GM23338 (cell line): ENCODE measurements at regions not wholly inside any gene's neighbourhood (a gene's known extent, or its start where the extent isn't known, plus 50 kb on each side); places are given as distances from the start of the nearest gene placed in this dataset.

Source experiments
- ATAC-seq: fragments of 200-7000 bp; cut with Tn5 transposase; 3 replicates; pipeline ENCODE4 v1.9.1; 2020
- DNase-seq: peaks from one replicate; pipeline ENCODE4 v3.0.0-alpha.2; 2015; ENCODE audit warnings: low spot score
- H2AFZ ChIP-seq: fragments of 200-600 bp; sonication (generic); 2 replicates; pipeline ENCODE4 v1.8.0; 2016; ENCODE audit warnings: antibody characterized with exemption, mild to moderate bottlenecking, moderate library complexity
- H3F3A ChIP-seq: fragments of 200-600 bp; sonication (generic); replicated peaks from 2 replicates; pipeline ENCODE4 v1.8.0; 2017; ENCODE audit warnings: antibody characterized with exemption, mixed run types, low read depth
- H3K27ac ChIP-seq: fragments of 200-600 bp; sonication (generic); 2 replicates; pipeline ENCODE4 v1.6.1; 2016; ENCODE audit warnings: low read depth
- H3K27me3 ChIP-seq: fragments of 200-600 bp; sonication (generic); 2 replicates; pipeline ENCODE4 v1.8.0; 2016; ENCODE audit warnings: mild to moderate bottlenecking, mixed run types, moderate library complexity; ENCODE audit not compliant: insufficient read depth
- H3K36me3 ChIP-seq: fragments of 200-600 bp; sonication (generic); 2 replicates; pipeline ENCODE4 v1.8.0; 2016; ENCODE audit warnings: mild to moderate bottlenecking; ENCODE audit not compliant: insufficient read depth
- H3K4me1 ChIP-seq: fragments of 200-600 bp; sonication (generic); 2 replicates; pipeline ENCODE4 v1.8.0; 2016; ENCODE audit warnings: mild to moderate bottlenecking, moderate library complexity; ENCODE audit not compliant: insufficient read depth
- H3K4me2 ChIP-seq: fragments of 200-600 bp; sonication (generic); 2 replicates; pipeline ENCODE4 v1.7.1; 2017; ENCODE audit warnings: mixed run types
- H3K4me3 ChIP-seq: fragments of 200-600 bp; sonication (generic); 2 replicates; pipeline ENCODE4 v1.6.1; 2016; ENCODE audit warnings: mixed run types
- H3K79me2 ChIP-seq: fragments of 200-600 bp; sonication (generic); replicated peaks from 2 replicates; pipeline ENCODE4 v1.8.0; 2017; ENCODE audit warnings: mild to moderate bottlenecking; ENCODE audit not compliant: insufficient read depth
- H3K9me2 ChIP-seq: fragments of 200-600 bp; sonication (generic); 2 replicates; pipeline ENCODE4 v1.8.0; 2017; ENCODE audit not compliant: insufficient read depth
- H4K20me1 ChIP-seq: fragments of 200-600 bp; sonication (generic); replicated peaks from 2 replicates; pipeline ENCODE4 v1.8.0; 2017; ENCODE audit warnings: mild to moderate bottlenecking; ENCODE audit not compliant: insufficient read depth
- H3K27ac Mint-ChIP-seq: 2 replicates; pipeline ENCODE4 v1.8.0; 2020; ENCODE audit warnings: inconsistent platforms, mild to moderate bottlenecking, moderate library complexity, mixed read lengths
- H3K27me3 Mint-ChIP-seq: 3 replicates; pipeline ENCODE4 v1.8.0; 2022; ENCODE audit warnings: low read depth, mild to moderate bottlenecking, moderate library complexity, mixed read lengths, inconsistent platforms; ENCODE audit not compliant: insufficient read depth, poor library complexity
- H3K36me3 Mint-ChIP-seq: 3 replicates; pipeline ENCODE4 v1.8.0; 2021; ENCODE audit warnings: low read depth, mild to moderate bottlenecking, inconsistent platforms, moderate library complexity, mixed read lengths
- H3K4me1 Mint-ChIP-seq: 3 replicates; pipeline ENCODE4 v1.8.0; 2020; ENCODE audit warnings: mild to moderate bottlenecking, inconsistent platforms, mixed read lengths
- H3K4me3 Mint-ChIP-seq: 3 replicates; pipeline ENCODE4 v1.8.0; 2021; ENCODE audit warnings: moderate library complexity, mild to moderate bottlenecking, inconsistent platforms, mixed read lengths
- H3K9me3 Mint-ChIP-seq: 3 replicates; pipeline ENCODE4 v1.8.0; 2020; ENCODE audit warnings: moderate library complexity, mild to moderate bottlenecking, inconsistent platforms, mixed read lengths
- CREB1 ChIP-seq: fragments of 250-450 bp; sonication (Bioruptor Pico); IDR thresholded peaks from 2 replicates; pipeline ENCODE4 v1.5.0; 2020; ENCODE audit warnings: low read depth, mild to moderate bottlenecking, moderate library complexity
- EZH2phosphoT487 ChIP-seq: fragments of 200-600 bp; sonication (generic); IDR thresholded peaks from one replicate; pipeline ENCODE4 v1.8.1; 2018; ENCODE audit warnings: antibody characterized with exemption; ENCODE audit not compliant: unreplicated experiment
- JUNB ChIP-seq: IDR thresholded peaks from one replicate; pipeline ENCODE4 v1.6.1; 2016; ENCODE audit warnings: antibody characterized with exemption; ENCODE audit not compliant: unreplicated experiment
- NANOG ChIP-seq: IDR thresholded peaks from 2 replicates; pipeline ENCODE4 v1.6.1; 2016; ENCODE audit warnings: antibody characterized with exemption, borderline replicate concordance
- POLR2AphosphoS5 ChIP-seq: IDR thresholded peaks from 2 replicates; pipeline ENCODE4 v1.6.1; 2016; ENCODE audit warnings: antibody characterized with exemption, low read depth
- ZNF331 ChIP-seq: fragments of 250-450 bp; sonication (Bioruptor Pico); IDR thresholded peaks from 2 replicates; pipeline ENCODE4 v1.5.0; 2020; ENCODE audit warnings: low read depth, mild to moderate bottlenecking, moderate library complexity
- TF ChIP-seq, protein P1 (sequence below): fragments of 250-450 bp; sonication (Bioruptor Pico); IDR thresholded peaks from 2 replicates; pipeline ENCODE4 v1.5.0; 2020; ENCODE audit warnings: mild to moderate bottlenecking, moderate library complexity

DNA sequence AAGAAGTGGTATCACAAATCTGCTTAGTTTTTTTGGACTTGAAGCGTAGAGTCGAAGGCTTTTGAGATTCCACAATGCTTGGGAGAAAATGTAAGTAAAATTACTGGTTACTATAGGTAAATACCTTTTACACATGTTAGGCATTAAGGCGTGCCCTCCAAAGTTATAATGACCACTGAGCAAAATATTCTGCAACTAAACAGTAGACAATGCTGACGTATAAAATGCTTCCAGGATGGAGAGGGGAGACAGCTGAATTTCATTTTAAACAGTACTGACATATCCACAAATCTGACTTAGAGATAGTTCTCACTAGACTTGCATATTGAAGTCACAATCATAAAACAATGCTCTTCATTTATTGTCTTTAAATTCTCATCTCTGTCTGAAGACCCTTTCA is 144.5 kb upstream of the DCN start:
- Histone ChIP-seq H3K36me3 (no peaks in the 10 kb centered on the region), H3K9me2 (no peaks in the 10 kb centered on the region), H3K4me2 (no peak overlapping the region), H3K4me3 (no peak overlapping the region), H3K27ac (no peak overlapping the region), H3K27me3 (no peaks in the 10 kb centered on the region), H3K79me2 (no peaks in the 10 kb centered on the region), H3F3A (no peaks in the 10 kb centered on the region), H2AFZ (no peak overlapping the region), H4K20me1 (no peaks in the 10 kb centered on the region), H3K4me1 (no peaks in the 10 kb centered on the region)
- DNase-seq: no peak
- no peak for ATAC-seq
- H3K27ac Mint-ChIP-seq: no peak overlapping the region
- H3K4me3 Mint-ChIP-seq: no peak overlapping the region
- H3K36me3 Mint-ChIP-seq: no peaks in the 10 kb centered on the region
- H3K27me3 Mint-ChIP-seq: no peaks in the 10 kb centered on the region
- H3K4me1 Mint-ChIP-seq: no peaks in the 10 kb centered on the region
- no peak for TF ChIP-seq ZNF331 (CRISPR knock-in tag)
- no peak for TF ChIP-seq CREB1 (CRISPR knock-in tag)
- no peak for TF ChIP-seq NANOG
- TF ChIP-seq JUNB: no peak
- no peak for TF ChIP-seq POLR2AphosphoS5
- TF ChIP-seq, protein P1, sequence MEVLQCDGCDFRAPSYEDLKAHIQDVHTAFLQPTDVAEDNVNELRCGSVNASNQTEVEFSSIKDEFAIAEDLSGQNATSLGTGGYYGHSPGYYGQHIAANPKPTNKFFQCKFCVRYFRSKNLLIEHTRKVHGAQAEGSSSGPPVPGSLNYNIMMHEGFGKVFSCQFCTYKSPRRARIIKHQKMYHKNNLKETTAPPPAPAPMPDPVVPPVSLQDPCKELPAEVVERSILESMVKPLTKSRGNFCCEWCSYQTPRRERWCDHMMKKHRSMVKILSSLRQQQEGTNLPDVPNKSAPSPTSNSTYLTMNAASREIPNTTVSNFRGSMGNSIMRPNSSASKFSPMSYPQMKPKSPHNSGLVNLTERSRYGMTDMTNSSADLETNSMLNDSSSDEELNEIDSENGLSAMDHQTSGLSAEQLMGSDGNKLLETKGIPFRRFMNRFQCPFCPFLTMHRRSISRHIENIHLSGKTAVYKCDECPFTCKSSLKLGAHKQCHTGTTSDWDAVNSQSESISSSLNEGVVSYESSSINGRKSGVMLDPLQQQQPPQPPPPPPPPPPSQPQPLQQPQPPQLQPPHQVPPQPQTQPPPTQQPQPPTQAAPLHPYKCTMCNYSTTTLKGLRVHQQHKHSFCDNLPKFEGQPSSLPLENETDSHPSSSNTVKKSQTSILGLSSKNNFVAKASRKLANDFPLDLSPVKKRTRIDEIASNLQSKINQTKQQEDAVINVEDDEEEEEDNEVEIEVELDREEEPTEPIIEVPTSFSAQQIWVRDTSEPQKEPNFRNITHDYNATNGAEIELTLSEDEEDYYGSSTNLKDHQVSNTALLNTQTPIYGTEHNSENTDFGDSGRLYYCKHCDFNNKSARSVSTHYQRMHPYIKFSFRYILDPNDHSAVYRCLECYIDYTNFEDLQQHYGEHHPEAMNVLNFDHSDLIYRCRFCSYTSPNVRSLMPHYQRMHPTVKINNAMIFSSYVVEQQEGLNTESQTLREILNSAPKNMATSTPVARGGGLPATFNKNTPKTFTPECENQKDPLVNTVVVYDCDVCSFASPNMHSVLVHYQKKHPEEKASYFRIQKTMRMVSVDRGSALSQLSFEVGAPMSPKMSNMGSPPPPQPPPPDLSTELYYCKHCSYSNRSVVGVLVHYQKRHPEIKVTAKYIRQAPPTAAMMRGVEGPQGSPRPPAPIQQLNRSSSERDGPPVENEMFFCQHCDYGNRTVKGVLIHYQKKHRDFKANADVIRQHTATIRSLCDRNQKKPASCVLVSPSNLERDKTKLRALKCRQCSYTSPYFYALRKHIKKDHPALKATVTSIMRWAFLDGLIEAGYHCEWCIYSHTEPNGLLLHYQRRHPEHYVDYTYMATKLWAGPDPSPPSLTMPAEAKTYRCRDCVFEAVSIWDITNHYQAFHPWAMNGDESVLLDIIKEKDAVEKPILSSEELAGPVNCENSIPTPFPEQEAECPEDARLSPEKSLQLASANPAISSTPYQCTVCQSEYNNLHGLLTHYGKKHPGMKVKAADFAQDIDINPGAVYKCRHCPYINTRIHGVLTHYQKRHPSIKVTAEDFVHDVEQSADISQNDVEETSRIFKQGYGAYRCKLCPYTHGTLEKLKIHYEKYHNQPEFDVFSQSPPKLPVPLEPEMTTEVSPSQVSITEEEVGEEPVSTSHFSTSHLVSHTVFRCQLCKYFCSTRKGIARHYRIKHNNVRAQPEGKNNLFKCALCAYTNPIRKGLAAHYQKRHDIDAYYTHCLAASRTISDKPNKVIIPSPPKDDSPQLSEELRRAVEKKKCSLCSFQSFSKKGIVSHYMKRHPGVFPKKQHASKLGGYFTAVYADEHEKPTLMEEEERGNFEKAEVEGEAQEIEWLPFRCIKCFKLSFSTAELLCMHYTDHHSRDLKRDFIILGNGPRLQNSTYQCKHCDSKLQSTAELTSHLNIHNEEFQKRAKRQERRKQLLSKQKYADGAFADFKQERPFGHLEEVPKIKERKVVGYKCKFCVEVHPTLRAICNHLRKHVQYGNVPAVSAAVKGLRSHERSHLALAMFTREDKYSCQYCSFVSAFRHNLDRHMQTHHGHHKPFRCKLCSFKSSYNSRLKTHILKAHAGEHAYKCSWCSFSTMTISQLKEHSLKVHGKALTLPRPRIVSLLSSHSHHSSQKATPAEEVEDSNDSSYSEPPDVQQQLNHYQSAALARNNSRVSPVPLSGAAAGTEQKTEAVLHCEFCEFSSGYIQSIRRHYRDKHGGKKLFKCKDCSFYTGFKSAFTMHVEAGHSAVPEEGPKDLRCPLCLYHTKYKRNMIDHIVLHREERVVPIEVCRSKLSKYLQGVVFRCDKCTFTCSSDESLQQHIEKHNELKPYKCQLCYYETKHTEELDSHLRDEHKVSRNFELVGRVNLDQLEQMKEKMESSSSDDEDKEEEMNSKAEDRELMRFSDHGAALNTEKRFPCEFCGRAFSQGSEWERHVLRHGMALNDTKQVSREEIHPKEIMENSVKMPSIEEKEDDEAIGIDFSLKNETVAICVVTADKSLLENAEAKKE (CRISPR knock-in tag): no peak
- no peak for TF ChIP-seq EZH2phosphoT487
- H3K9me3 Mint-ChIP-seq: no peaks in the 10 kb centered on the region
